Left lung (tissue), 4 donors: ENCODE measurements at regions not wholly inside any gene's neighbourhood (a gene's known extent, or its start where the extent isn't known, plus 50 kb on each side); places are given as distances from the start of the nearest gene placed in this dataset.

Experiments
- ATAC-seq: fragments of 200-7000 bp; cut with Tn5 transposase; one replicate; pipeline ENCODE4 v1.9.1; 2020; ENCODE audit warnings: moderate library complexity
- DNase-seq, 4 donors: peaks; one replicate each; pipeline ENCODE4 v3.0.0-alpha.2; 2013 to 2020
- H3K27ac ChIP-seq, 2 donors: fragments of 200-600 bp; sonication (generic) in 1 of 2; one replicate each; pipeline versions ENCODE4 v1.5.0 to v1.8.0; 2020 to 2021
- H3K27me3 ChIP-seq, 2 donors: fragments of 200-600 bp; sonication (generic) in 1 of 2; one replicate each; pipeline versions ENCODE4 v1.5.0 to v1.8.0; 2020 to 2021
- H3K36me3 ChIP-seq, 2 donors: fragments of 200-600 bp; sonication (generic) in 1 of 2; one replicate each; pipeline versions ENCODE4 v1.5.0 to v1.8.0; 2020 to 2021
- H3K4me1 ChIP-seq, 2 donors: fragments of 200-600 bp; one replicate each; pipeline ENCODE4 v1.8.0; 2021
- H3K4me3 ChIP-seq, 2 donors: fragments of 200-600 bp; sonication (generic) in 1 of 2; one replicate each; pipeline versions ENCODE4 v1.5.0 to v1.8.0; 2020 to 2021; ENCODE audit warnings: mild to moderate bottlenecking in 1 of 2
- H3K9me3 ChIP-seq, 2 donors: fragments of 200-600 bp; sonication (generic) in 1 of 2; one replicate each; pipeline versions ENCODE4 v1.5.0 to v1.8.0; 2020 to 2021
- intact Hi-C, 2 donors: fragments of 100-400 bp; cut with DNase I; formaldehyde crosslinking; loops; one replicate each; pipeline versions ENCODE4 v1.11.2 to v1.14.2; 2022
- TF ChIP-seq, protein P1 (sequence below), 2 donors: fragments of 200-600 bp; sonication (generic) in 1 of 2; IDR thresholded peaks; one replicate each; pipeline versions ENCODE4 v1.5.0 to v1.8.0; 2021; ENCODE audit warnings: antibody characterized with exemption in 2 of 2
- donor health status: DM: no; HTN: yes; CAD: no.
- donor health status: DM: no; HTN: no; CAD: no.

DNA sequence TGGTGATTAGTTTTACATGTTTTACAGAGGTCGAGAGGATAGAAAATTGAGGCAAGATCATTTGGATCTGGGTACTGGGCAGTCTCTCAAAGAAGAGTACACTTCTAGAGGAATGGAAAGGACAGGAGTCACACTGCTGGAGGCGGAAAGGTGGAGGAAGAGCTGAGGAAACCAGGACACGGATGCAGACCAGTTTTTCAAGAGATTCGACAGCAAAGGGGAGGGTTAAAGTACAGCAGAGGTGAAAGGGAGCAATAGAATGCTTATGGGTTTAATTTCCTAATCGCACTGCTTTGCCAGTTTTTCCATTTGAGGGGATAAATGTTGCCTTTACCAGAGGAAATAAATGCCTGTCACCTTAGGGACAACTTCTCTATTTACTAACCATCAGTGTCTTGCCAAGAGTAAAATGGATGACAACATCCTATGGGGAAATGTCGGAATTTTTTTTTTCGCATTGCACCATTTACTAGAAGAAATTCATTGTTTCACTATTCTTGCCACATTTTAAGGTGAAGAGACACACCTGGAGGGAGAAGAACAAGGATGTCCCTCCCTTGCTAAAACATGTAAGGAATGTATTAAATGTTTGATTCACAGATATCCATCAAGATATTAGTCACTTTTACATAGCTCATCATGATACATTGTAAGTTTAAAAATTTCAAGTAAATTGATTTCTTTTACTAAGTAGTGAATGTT is 226.6 kb downstream of the COL12A1 start:
- ATAC-seq (no peak), DNase-seq (no peak)
- Histone ChIP-seq H3K27ac (no peak overlapping the region), H3K27me3 (no peaks in the 10 kb centered on the region), H3K4me3 (no peak overlapping the region), H3K36me3 (no peaks in the 10 kb centered on the region), H3K9me3 (no peaks in the 10 kb centered on the region), H3K4me1 (no peaks in the 10 kb centered on the region)
- intact Hi-C loops: no loop called here
- TF ChIP-seq, protein P1, sequence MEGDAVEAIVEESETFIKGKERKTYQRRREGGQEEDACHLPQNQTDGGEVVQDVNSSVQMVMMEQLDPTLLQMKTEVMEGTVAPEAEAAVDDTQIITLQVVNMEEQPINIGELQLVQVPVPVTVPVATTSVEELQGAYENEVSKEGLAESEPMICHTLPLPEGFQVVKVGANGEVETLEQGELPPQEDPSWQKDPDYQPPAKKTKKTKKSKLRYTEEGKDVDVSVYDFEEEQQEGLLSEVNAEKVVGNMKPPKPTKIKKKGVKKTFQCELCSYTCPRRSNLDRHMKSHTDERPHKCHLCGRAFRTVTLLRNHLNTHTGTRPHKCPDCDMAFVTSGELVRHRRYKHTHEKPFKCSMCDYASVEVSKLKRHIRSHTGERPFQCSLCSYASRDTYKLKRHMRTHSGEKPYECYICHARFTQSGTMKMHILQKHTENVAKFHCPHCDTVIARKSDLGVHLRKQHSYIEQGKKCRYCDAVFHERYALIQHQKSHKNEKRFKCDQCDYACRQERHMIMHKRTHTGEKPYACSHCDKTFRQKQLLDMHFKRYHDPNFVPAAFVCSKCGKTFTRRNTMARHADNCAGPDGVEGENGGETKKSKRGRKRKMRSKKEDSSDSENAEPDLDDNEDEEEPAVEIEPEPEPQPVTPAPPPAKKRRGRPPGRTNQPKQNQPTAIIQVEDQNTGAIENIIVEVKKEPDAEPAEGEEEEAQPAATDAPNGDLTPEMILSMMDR (IDR thresholded peaks at IDR 0.05): no peak

DNA sequence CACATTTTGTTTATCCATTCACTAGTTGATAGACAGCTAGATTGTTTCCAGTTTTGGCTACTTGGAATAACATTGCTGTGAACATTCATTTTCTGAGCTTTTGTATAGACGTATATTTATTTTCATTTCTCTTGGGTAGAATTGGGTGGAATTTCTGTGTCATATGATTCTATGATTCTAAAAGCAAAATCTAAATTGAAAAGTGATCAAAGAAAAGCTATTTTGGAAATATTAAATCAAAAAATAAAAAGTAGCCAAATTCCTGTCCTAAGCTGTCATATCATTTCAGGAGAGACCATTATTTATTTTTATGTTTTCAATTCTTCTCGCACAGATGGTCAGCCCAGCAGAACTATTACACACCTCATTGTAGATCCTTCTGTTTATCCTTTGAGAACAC is 229.2 kb downstream of the COL12A1 start:
- H3K4me1 ChIP-seq: no peaks in the 10 kb centered on the region
- H3K27me3 ChIP-seq: no peaks in the 10 kb centered on the region
- TF ChIP-seq, protein P1 (IDR thresholded peaks at IDR 0.05): no peak
- ATAC-seq: no peak
- H3K9me3 ChIP-seq: no peaks in the 10 kb centered on the region
- intact Hi-C loops: no loop called here
- H3K27ac ChIP-seq: no peak overlapping the region
- H3K36me3 ChIP-seq: no peaks in the 10 kb centered on the region
- DNase-seq: no peak
- no peak overlapping the region for H3K4me3 ChIP-seq

DNA sequence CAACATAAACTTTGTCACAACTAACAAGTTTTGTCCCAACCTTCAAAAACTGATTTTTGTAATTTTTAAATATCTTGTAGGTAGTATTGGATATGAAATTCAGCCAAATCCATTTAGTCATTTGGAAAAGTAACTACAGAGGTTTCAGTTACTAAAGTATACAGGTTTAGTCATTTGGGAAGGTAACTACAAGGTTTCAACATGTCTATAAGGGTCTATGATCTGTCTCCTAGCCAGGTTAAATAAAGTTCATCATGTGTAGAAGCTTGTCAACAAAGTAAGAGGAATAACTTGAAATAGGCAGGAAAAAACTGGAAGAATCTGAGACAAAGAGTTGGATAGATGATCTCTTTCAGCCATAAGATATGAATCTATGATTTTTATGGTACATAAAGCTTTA is 229.8 kb downstream of the COL12A1 start:
- intact Hi-C loops: no loop called here
- H3K4me1 ChIP-seq: no peaks in the 10 kb centered on the region
- no peaks in the 10 kb centered on the region for H3K36me3 ChIP-seq
- no peak overlapping the region for H3K4me3 ChIP-seq
- TF ChIP-seq, protein P1 (IDR thresholded peaks at IDR 0.05): no peak
- no peak for DNase-seq
- ATAC-seq: no peak
- H3K27ac ChIP-seq: no peak overlapping the region
- no peaks in the 10 kb centered on the region for H3K27me3 ChIP-seq
- H3K9me3 ChIP-seq: no peaks in the 10 kb centered on the region

DNA sequence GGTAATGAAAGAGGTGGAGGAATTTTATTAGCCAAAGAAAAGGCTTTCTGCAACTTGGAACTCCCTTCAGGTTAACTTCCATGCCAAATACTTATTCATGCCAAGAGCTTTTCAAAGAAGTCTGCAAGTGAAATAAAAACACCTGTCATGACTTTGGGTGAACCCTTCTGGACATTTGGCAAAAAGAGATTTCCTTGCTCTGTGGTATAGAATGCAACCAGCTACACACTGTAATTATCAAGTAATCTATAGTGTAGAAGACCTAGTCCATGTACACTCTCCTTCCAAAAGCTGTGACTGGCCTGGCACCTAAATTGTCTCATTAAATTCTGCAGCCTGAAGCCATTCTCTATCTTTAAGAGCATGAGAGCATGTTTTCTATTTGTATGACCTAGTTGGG is 232.3 kb downstream of the COL12A1 start:
- H3K27ac ChIP-seq: no peak overlapping the region
- no peaks in the 10 kb centered on the region for H3K9me3 ChIP-seq
- H3K4me1 ChIP-seq: no peaks in the 10 kb centered on the region
- ATAC-seq (no peak), DNase-seq (no peak)
- intact Hi-C loops: no loop called here
- TF ChIP-seq, protein P1 (IDR thresholded peaks at IDR 0.05): no peak
- H3K36me3 ChIP-seq: no peaks in the 10 kb centered on the region
- no peak overlapping the region for H3K4me3 ChIP-seq
- H3K27me3 ChIP-seq: no peaks in the 10 kb centered on the region

DNA sequence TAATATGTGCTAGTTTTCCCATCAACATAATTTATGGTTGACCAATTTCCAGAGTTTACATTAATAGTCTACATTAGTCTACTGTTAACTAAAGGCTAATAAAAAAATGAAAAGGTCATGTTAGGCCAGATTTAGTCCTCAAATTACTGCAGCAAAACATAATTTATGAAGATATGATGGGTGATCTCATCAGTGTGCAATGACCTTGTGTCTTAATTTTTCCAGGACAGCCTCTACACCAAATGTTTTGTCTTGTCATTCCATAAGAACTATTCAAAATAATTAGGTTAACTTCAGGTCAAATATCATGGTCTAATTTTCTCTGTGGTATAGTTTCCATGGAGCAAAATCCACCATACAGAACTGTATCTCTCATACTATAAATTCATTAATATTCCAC is 234.2 kb downstream of the COL12A1 start:
- Histone ChIP-seq H3K27me3 (no peaks in the 10 kb centered on the region), H3K27ac (no peak overlapping the region), H3K36me3 (no peaks in the 10 kb centered on the region), H3K9me3 (no peaks in the 10 kb centered on the region), H3K4me3 (no peak overlapping the region), H3K4me1 (no peaks in the 10 kb centered on the region)
- ATAC-seq (no peak), DNase-seq (no peak)
- TF ChIP-seq, protein P1 (IDR thresholded peaks at IDR 0.05): no peak
- intact Hi-C loops: no loop called here
